K562 (cell line): ENCODE measurements at regions not wholly inside any gene's neighbourhood (a gene's known extent, or its start where the extent isn't known, plus 50 kb on each side); places are given as distances from the start of the nearest gene placed in this dataset.

Experiments used
- ATAC-seq: fragments of 200-7000 bp; cut with Tn5 transposase; 3 replicates; pipeline ENCODE4 v1.9.1; 2020; ENCODE audit warnings: moderate library complexity
- BruUV-seq: library from RNA; stranded (reverse); fragments of 400-500 nt; replicated peaks from 2 replicates; lab custom pipeline; 2021; lab: Mats Ljungman, UMichigan
- CTCF ChIA-PET: fragments of 300-600 bp; formaldehyde crosslinking; extraction: SDS; loops from one replicate; lab custom pipeline; 2021; ENCODE audit warnings: low intra/inter-chr PET ratio; lab: Yijun Ruan, JAX
- POLR2A ChIA-PET: fragments of 300-600, 350-650 bp; sonication (Branson Sonifier 250); formaldehyde crosslinking; extraction: SDS; loops from one replicate; lab custom pipeline; 2021; ENCODE audit warnings: antibody characterized with exemption, inconsistent platforms; lab: Yijun Ruan, JAX
- DNase-seq, 4 experiments: peaks; one replicate each; pipeline versions ENCODE4 v3.0.0 to v3.0.0-alpha.2; 2011 to 2018; ENCODE audit warnings: low spot score in 3 of 4, mixed read lengths in 3 of 4; ENCODE audit errors: extremely low read depth in 1 of 4
- FAIRE-seq: peaks from 2 replicates; lab custom pipeline; 2011; peaks lifted over from hg19 to GRCh38; lab: Jason Lieb, UNC
- H2AFZ ChIP-seq: 2 replicates; pipeline ENCODE4 v1.6.0; 2011; ENCODE audit warnings: low read depth, low read length, control low read depth, inconsistent platforms
- H3K27ac ChIP-seq: fragments of 200-600 bp; 3 replicates; pipeline ENCODE4 v1.8.0; 2011; ENCODE audit warnings: low read depth, mild to moderate bottlenecking, control low read depth, inconsistent platforms, low read length, moderate library complexity, mixed read lengths; ENCODE audit errors: extremely low read depth
- H3K27me3 ChIP-seq, 2 experiments: fragments of 300-600 bp in 1 of 2; 2 replicates in 1 of 2; 3 replicates in 1 of 2; pipeline versions ENCODE4 v1.6.0 to v1.8.0; 2011; ENCODE audit warnings: inconsistent platforms in 2 of 2, low read length in 2 of 2, mild to moderate bottlenecking in 1 of 2, mixed read lengths in 1 of 2, moderate library complexity in 1 of 2; ENCODE audit not compliant: control insufficient read depth in 2 of 2, insufficient read depth in 2 of 2
- H3K36me3 ChIP-seq: fragments of 300-600 bp; 3 replicates; pipeline ENCODE4 v1.8.0; 2011; ENCODE audit warnings: mild to moderate bottlenecking, low read length, inconsistent platforms; ENCODE audit not compliant: control insufficient read depth, insufficient read depth
- H3K4me1 ChIP-seq, 2 experiments: fragments of 200-600 bp in 1 of 2; replicated peaks in 1 of 2; 2 replicates in 1 of 2; 3 replicates in 1 of 2; pipeline versions ENCODE4 v1.5.1 to v1.8.0; 2011; ENCODE audit warnings: inconsistent platforms in 2 of 2, low read length in 2 of 2, mild to moderate bottlenecking in 1 of 2, mixed read lengths in 1 of 2, moderate library complexity in 1 of 2; ENCODE audit not compliant: control insufficient read depth in 2 of 2, insufficient read depth in 2 of 2
- H3K4me2 ChIP-seq: 2 replicates; pipeline ENCODE4 v1.6.1; 2011; ENCODE audit warnings: low read length, control low read depth, inconsistent platforms, mixed read lengths; ENCODE audit not compliant: insufficient read depth
- H3K4me3 ChIP-seq: fragments of 200-600 bp; sonication (generic), shearing (Covaris generic); 2 replicates; pipeline ENCODE4 v1.5.1; 2016; ENCODE audit warnings: control low read depth, inconsistent platforms
- H3K79me2 ChIP-seq: fragments of 200-600 bp; 3 replicates; pipeline ENCODE4 v1.8.0; 2011; ENCODE audit warnings: low read length, inconsistent platforms; ENCODE audit not compliant: control insufficient read depth, insufficient read depth
- H3K9ac ChIP-seq, 2 experiments: 2 replicates each; pipeline versions ENCODE4 v1.6.0 to v1.6.1; 2011; ENCODE audit warnings: low read depth in 2 of 2, low read length in 2 of 2, control low read depth in 1 of 2, inconsistent platforms in 1 of 2, mild to moderate bottlenecking in 1 of 2, mixed read lengths in 1 of 2; ENCODE audit not compliant: insufficient read depth in 1 of 2
- H3K9me1 ChIP-seq: one replicate; pipeline ENCODE4 v1.6.0; 2011; ENCODE audit warnings: inconsistent platforms, mild to moderate bottlenecking, low read length, moderate library complexity; ENCODE audit not compliant: control insufficient read depth, insufficient read depth
- H3K9me3 ChIP-seq: replicated peaks from 2 replicates; pipeline ENCODE4 v1.5.1; 2011; ENCODE audit warnings: low read depth, low read length, inconsistent platforms; ENCODE audit not compliant: control insufficient read depth, insufficient read depth
- H4K20me1 ChIP-seq: replicated peaks from 2 replicates; pipeline ENCODE4 v1.6.1; 2011; ENCODE audit warnings: low read length, inconsistent platforms, mixed read lengths; ENCODE audit not compliant: control insufficient read depth, insufficient read depth
- FOXO4 ChIP-seq: fragments of 450-650 bp; formaldehyde crosslinking; IDR thresholded peaks from 2 replicates; pipeline ENCODE4 v1.4.0; 2020; ENCODE audit warnings: mild to moderate bottlenecking, moderate library complexity
- GABPB2 ChIP-seq: fragments of 250-450 bp; sonication (Bioruptor Pico); conservative IDR thresholded peaks from 2 replicates; pipeline ENCODE4 v1.5.1; 2021; ENCODE audit warnings: mild to moderate bottlenecking
- ILF3 ChIP-seq: fragments of 450-650 bp; IDR thresholded peaks from 2 replicates; pipeline ENCODE4 v1.6.1; 2018; ENCODE audit warnings: antibody characterized with exemption, mild to moderate bottlenecking, moderate library complexity, borderline replicate concordance
- MYNN ChIP-seq, 2 experiments: sonication (generic); formaldehyde crosslinking in 1 of 2; IDR thresholded peaks; 2 replicates each; pipeline versions ENCODE4 v1.5.0 to v1.6.1; 2016 to 2020; ENCODE audit warnings: antibody characterized with exemption in 1 of 2, missing genetic modification reagents in 1 of 2
- RFX1 ChIP-seq: fragments of 450-650 bp; IDR thresholded peaks from 2 replicates; pipeline ENCODE4 v1.6.1; 2016; ENCODE audit warnings: mild to moderate bottlenecking, moderate library complexity
- RREB1 ChIP-seq: fragments of 250-450 bp; sonication (Bioruptor Pico); IDR thresholded peaks from 2 replicates; pipeline ENCODE4 v1.4.0; 2020
- SMARCC2 ChIP-seq: fragments of 450-650 bp; IDR thresholded peaks from 2 replicates; pipeline ENCODE4 v1.6.1; 2017; ENCODE audit warnings: antibody characterized with exemption, moderate library complexity, mild to moderate bottlenecking, low read depth
- ZNF3 ChIP-seq: fragments of 250-450 bp; sonication (Bioruptor Pico); IDR thresholded peaks from 2 replicates; pipeline ENCODE4 v1.5.0; 2021; ENCODE audit warnings: mild to moderate bottlenecking, moderate library complexity
- WGBS: fragments of 100-300 bp; shearing (Covaris generic); methylation state at CpG from one replicate; pipeline ENCODE4 v1.1.6; 2016; ENCODE audit warnings: low coverage, mixed read lengths; ENCODE audit not compliant: insufficient coverage; ENCODE audit errors: missing lambda C conversion rate; 5-methylcytosine and 5-hydroxymethylcytosine counted together
- in situ Hi-C: fragments of 300-500 bp; cut with MboI; formaldehyde crosslinking; loops from 4 replicates; pipeline ENCODE4 v1.15.0; 2018; ENCODE audit warnings: inconsistent platforms, mixed read lengths
- intact Hi-C: fragments of 100-400 bp; cut with micrococcal nuclease; formaldehyde crosslinking; loops from 2 replicates; pipeline ENCODE4 v1.14.2; 2022

- no peak overlapping the region for H3K27ac ChIP-seq
- BruUV-seq: no TSS peak
- no peak for DNase-seq
- H3K9me1 ChIP-seq: no peaks in the 10 kb centered on the region
- intact Hi-C loops: no loop called here
- no peaks in the 10 kb centered on the region for H3K79me2 ChIP-seq
- H3K9ac ChIP-seq: no peak overlapping the region
- H3K9me3 ChIP-seq: no peaks in the 10 kb centered on the region
- H3K27me3 ChIP-seq: no peaks in the 10 kb centered on the region
- no peak for ATAC-seq
- no peak overlapping the region for H3K4me3 ChIP-seq
- TF ChIP-seq RFX1 (no peak), MYNN (IDR thresholded peaks at IDR 0.05) (no peak), MYNN (CRISPR knock-in tag; IDR thresholded peaks at IDR 0.05) (no peak), ZNF3 (CRISPR knock-in tag) (no peak), RREB1 (no peak), FOXO4 (CRISPR knock-in tag) (no peak), ILF3 (no peak), SMARCC2 (no peak), GABPB2 (CRISPR knock-in tag) (no peak)
- TF ChIP-seq, all 486 proteins: peak for 0
- in situ Hi-C loops: loop anchor here (5.0 kb wide), 1 partner anchor 527 kb away; no protein-coding TSS in a partner anchor
- no peak overlapping the region for H2AFZ ChIP-seq
- H4K20me1 ChIP-seq: no peaks in the 10 kb centered on the region
- H3K4me1 ChIP-seq: no peaks in the 10 kb centered on the region
- H3K4me2 ChIP-seq: no peak overlapping the region
- FAIRE-seq: no peak
- CTCF ChIA-PET: no interaction called here
- POLR2A ChIA-PET: no interaction called here
- no peaks in the 10 kb centered on the region for H3K36me3 ChIP-seq
- WGBS: 3% methylated on average over 3 of the region's 3 CpGs
Measured at GRCh38 chr7:113504691-113505090, 386.3 kb upstream of the SMIM30 start.
